ENCODE measurements at regions not wholly inside any gene's neighbourhood (a gene's known extent, or its start where the extent isn't known, plus 50 kb on each side); places are given as distances from the start of the nearest gene placed in this dataset.
"Not testable (repeated sequence)": the region's sequence is repeated elsewhere in the genome, so short reads cannot be mapped to it uniquely, and the experiment has no call there.

DNA sequence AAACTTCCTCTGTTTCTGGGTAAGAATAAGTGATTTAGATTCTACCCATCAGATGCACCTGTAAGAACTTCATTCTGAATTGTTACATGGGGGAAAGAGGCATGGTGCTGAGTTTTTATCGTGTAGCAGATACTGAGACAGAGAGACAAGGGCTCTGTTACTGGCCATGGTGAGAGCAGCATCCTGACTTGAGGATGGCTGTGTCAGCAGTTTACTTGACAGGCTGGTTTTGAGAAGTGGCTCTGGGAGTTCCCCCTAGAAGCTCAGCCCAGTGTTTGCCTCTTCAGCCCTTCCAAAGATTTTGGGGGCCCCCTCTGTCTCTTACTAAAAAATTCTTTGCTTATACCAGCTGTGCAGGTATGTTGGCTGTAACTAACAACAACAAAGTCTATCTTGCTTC lies 510.5 kb downstream of the LRRC70 start:
- DNase-seq, result no peak

DNA sequence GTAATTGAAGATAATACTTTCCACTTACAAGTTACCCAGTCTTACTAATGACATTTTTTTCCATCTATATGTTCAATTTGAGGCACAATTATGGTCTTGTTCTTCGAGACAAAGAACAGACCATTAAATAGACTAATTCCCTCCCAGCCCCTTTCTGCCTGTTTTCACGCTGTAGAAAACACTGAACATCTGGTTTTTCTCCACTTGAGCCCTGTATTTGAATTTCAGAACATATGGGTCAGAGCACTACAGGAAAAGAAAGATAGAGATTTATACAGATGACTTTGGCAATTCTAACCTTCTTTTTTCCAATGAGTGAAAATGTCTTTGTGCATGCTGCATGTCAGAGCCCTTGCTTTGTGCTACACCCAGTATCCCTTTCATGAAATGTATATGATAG lies 506.9 kb downstream of the LRRC70 start:
- no peak for DNase-seq

DNA sequence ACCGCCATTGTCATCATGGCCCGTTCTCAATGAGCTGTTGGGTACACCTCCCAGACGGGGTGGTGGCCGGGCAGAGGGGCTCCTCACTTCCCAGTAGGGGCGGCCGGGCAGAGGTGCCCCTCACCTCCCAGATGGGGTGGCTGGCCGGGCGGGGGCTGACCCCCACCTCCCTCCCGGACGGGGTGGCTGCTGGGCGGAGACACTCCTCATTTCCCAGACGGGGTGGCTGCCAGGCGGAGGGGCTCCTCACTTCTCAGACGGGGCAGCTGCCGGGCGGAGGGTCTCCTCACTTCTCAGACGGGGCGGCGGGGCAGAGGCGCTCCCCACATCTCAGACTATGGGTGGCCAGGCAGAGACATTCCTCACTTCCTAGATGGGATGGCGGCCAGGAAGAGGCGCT lies 505.1 kb downstream of the LRRC70 start:
- not testable (repeated sequence) for DNase-seq

DNA sequence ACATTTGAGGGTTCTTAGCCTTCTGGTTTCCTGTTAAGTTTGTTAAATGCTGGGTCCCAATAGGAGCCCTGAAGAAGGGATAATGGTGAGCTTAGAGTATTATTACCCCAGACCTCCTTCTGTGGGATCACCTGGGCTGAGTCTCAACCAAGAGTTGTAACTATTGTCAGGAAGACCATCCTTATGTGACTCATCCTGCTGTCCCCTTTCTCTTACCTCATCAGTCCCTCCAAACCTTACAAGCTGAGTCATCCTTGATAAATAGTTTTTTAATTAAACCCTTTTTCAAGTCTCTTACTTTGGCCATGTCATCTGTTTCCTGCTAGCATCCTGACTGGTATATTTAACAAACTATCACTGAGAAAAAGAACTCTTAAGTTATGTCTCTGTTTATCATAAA lies 502.8 kb downstream of the LRRC70 start:
- DNase-seq, result no peak

DNA sequence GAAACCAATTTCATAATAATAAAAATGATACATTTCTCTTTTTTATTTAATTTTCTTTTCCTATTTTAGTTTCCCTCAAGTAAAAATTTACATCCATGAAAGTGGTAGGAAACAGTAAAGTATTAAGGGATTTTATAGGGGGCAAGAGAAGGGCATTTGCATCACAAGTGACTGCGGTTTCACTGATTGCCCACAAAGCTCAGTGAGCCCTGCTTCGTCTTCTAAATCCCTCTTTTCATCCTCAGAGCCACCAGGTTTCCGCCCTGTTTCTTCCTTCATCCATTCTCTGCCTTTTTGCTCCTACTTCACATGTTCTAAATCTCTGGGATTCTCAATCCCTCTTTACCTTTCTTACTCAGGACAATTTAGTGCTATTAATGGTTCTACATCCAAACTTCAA lies 491.4 kb downstream of the LRRC70 start:
- DNase-seq, result no peak

DNA sequence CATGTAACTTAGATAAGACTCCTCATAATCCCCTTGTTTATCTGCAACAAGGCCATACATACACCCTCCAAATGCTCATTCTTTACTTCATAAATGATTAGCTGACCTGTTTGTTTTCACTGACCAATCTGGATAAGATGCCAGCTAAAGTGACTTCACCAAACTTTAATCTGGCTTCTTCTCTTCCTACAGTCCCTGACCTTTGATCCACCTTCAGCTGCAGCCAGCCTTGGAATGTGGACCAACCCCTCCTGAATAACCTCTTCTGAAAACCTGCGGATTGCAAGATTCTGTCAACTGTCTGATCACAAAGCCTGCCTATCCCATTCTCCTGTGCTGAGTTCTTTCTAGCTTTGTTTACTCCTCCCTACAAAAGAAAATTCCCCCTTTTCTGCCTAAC lies 476.8 kb downstream of the LRRC70 start:
- DNase-seq, result no peak

DNA sequence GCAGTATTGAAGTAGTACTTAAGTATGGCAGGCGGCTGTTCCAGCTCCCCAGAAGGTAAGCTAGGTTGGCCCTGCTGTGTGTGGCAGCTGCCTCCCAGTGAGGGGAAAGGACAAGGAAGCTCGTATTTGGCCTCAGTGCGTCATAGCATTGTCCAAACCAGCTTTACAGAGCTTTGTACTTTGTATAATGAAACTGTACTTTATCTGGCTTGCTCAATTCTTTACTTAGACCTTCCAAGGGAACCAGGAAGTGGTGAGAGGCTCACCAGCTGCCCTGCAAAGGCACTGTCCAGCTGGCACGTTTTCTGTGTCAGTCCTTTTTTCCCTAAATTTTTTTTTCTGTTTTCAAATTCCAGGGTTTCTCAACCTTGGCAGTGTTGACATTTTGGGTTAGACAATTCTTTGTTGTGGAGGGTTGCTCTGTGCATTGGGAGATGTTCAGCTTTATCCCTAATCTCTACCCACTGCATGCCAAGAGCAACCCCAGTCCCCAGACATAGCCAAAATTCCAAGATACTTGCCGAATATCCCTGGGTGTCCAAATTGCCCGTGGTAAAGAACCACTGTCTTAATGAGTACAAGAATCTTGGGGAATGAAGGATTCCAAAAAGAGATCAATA lies 474.5 kb downstream of the LRRC70 start:
- no peak for DNase-seq

DNA sequence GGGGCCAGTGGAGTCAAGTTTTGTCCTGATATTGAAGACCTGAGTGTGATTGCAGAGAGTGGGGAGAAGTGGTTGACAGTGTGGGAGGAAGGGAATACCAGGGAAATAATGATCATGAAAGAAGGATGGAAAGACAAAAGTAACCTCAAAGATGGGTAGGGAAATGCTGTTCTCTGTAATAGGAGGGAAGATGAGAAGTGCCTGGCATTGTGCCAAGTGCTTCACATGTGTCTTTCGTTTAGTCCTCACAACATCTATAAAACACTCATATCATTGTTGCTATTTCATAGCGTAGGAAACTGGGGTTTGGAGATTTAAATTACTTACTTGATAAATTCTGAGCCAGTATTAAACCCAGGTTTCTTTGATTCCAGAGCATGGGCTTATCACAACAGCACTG lies 472.3 kb downstream of the LRRC70 start:
- DNase-seq, result no peak

DNA sequence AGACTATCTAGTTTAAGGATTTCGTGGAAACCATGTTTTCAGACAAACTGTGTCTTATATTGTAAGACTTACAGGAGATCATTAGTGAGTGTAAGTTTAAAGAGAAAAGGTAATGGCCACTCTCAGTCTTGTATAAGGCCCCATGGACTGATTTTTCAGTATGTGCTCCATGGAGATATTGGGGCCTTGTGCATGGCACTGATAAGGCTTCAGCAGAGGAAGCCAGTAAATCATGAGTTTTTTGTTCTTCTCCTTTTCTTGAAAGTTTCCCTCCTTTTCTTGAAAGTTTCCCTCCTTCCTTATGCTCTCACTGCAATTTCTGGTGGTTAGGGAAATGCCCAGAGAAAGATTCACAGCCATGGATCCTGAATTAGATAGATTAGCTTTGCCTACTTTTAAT lies 471.3 kb downstream of the LRRC70 start:
- no peak for DNase-seq

DNA sequence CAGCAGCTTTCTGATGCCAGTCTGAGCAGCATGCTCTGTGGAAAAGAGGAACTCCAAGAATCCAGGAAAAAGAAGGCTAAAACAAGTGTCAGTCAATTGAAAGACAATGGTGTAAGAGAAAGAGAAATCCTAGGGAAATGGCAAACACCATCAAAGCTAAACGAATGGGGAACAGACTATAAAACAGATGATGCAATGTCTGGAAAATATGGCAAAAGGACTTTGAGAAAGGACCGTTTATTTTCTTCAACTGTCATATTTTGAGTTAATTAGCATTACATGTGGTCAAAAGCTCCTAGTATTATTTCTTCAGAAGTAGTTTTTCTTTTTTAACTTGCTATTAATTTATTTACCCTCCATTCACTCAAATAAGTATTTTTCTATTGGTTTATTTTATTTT lies 465.2 kb downstream of the LRRC70 start:
- no peak for DNase-seq

DNA sequence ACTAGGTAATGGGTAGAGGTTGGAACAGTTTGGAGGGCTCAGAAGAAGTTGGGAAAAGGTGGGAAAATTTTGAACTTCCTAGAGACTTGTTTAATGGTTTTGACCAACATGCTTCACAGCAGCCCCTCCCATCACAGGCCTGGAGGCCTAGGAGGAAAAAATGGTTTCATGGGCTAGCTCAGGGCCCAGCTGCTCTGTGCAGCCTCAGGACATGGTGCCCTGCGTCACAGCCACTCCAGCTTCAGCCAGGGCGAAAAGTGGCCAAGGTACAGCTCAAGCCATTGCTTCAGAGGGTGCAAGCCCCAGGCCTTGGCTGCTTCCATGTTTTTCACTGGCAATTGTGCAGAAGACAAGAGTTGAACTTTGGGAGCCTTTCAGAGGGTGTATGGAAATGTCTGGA lies 453.7 kb downstream of the LRRC70 start:
- no peak for DNase-seq

DNA sequence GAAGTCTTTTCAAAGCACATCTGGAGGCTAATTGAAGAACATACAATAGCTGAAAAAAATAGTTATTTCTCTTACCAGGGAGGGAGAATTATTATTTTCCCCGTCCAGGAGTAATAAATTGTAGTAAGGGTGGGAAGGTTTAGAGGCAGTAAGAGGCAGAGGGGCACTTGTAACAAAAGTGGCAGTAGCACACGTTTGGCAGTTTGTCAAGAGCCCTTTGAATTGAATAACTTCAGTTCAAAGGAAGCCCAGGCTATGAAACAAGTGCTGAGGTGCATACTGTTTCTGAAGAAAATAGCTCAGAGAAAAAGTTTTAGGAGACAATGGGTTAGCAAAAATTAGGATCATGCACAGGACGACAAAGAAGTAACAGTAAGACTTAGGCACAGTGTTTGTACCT lies 451.3 kb downstream of the LRRC70 start:
- no peak for DNase-seq

DNA sequence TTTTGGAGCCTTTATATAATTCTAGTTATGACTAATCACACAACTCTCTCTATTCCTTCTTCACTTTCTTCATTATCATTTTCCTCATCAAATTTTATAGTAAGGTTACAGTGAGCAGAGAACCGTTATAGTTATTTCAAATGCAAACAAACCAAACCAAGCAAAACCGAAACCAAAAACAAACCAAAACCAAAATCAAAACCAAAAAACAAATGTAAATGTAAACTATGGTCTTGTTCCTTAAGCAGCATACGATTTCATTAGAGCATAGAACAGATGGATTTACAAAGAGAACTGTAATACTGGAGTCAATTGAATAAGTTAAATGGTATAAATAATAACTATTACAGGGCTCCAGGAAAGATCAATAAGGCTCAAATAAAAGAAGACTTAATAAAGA lies 447.1 kb downstream of the LRRC70 start:
- no peak for DNase-seq

DNA sequence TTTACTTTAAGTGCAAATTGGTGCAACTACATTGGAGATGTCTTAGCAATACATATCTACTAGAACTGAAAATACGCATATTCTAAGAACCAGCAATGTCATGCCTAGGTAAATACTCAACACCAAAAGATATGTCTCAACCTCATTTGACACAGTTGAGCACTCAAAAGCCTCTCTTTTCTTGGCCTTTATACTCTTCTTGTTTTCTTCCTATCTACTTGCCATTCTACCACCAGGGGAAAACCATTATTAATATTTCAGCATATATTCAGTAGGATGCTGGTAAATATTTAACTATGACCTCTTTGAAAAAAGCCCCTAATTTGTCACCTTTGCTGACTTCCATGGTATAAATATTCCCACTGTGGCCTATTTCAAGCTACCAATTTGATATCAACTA lies 443.8 kb downstream of the LRRC70 start:
- DNase-seq, result no peak

DNA sequence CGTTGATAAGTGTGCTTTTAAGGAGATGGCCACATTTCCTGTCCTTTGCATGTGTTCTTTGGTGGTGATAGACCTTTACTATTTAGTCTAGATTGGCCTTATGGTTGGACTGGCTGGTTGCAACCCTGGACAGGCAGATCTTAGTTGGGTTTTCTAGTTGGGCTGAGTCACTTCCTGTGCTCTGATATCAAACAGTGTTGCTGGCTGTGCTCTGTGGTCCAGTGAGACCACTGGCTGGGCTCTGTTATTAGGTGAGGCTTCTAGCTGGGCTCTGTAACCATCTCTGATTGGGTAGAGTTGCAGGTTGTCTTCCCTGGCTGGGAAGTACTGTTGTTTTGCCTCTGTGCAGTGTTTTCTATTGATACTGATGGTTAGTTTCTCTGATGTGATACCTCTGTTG lies 432.5 kb downstream of the LRRC70 start:
- no peak for DNase-seq

DNA sequence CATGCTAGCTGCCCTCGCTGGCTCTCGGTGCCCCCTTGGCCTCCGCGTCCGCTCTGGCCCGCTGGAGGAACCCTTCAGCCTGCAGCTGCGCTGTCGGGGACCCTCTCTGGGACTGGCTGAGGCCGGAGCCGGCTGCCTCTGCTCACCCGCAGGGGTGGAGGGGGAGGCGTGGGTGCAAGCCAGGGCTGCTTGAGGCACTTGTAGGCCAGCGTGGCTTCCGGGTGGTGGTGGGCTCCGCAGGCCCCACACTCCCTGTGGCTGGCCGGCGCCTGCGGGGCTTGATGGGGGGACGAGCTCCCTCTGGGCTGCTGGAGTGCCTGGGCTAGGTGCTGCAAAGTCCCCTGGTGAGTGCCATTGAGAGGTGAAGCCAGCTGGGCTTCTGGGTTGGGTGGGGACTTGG lies 429.6 kb downstream of the LRRC70 start:
- no peak for DNase-seq

DNA sequence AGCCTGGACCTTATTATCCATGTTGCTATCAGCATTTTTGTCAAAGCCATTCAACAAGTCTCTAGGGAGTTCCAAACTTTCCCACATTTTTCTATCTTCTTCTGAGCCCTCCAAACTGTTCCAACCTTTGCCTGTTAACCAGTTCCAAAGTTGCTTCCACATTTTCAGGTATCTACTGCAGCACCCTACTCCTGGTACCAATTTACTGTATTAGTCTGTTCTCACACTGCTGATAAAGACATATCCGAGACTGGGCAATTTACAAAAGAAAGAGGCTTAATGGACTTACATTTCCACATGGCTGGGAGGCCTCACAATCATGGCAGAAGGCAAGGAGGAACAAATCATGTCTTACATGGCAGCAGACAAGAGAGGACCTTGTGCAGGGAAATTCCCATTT lies 416.2 kb downstream of the LRRC70 start:
- DNase-seq, result not testable (repeated sequence)

DNA sequence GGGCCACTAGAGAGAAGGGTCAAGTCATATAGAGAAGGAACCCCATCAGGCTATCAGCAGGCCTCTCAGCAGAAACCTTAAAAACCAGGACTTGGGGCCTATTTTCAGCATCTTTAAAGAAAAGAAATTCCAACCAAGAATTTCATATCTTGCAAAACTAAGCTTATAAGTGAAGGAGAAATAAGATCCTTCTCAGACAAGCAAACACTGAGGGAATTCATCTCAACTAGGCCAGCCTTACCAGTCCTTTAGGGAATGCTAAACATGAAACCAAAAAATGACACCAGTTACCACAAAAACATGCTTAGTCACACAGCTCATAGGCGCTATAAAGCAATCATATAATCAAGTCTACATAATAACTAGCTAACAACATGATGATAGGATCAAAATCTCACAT lies 407.1 kb downstream of the LRRC70 start:
- no peak for DNase-seq

DNA sequence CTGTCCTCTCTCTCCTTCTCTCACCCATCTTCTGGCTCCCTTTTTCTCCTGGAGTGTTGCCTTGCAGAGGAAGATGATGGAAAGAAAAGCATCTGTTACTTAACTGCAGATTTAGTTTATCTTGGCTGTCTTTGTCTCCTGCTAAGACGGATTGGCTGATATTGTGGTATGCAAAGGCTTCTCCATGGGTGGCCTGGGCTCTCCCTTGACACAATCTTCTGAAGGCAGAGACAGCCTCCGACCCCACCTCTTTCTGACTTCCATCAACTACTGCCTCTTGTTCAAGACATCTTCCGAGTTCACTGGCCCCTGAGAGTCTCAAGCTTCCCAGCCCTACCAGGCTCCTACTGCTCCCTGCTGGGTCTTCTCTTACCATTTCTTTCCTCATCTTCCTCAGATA lies 403.7 kb downstream of the LRRC70 start:
- DNase-seq, result no peak

DNA sequence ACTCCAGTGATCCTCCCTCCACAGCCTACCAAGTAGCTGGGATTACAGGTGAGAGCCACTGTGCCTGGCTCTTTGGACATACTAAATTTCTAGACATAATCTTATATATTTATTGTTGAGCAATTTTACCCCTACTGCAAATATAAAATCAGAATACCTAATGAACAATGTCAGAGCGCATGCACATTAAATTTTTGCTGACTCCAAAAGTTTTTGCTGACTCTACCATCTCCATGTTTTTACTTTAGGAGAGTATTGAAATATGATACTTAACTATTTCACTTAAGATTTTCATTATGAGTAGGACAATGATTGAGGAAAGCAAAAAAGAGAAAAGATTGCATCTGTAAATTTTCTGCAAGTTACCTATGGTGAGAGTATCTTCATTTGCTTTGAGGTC lies 402.3 kb downstream of the LRRC70 start:
- no peak for DNase-seq

DNA sequence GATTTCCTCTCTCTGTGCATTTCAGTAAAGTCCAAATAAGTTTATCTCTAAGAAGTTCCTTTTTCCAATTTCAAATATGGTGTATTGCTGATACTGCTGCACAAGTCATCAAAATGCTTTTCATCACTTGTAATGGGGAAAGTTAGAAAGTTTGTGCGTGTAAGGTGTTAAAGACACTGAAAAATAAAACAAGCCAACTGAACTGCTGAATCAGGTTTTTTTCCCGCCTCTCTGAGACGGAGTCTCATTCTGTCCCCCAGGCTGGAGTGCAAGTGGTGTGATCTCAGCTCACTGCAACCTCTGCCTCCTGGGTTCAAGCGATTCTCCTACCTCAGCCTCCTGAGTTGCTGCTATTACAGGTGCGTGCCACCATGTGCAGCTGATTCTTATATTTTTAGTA lies 400.9 kb downstream of the LRRC70 start:
- DNase-seq, result no peak

DNA sequence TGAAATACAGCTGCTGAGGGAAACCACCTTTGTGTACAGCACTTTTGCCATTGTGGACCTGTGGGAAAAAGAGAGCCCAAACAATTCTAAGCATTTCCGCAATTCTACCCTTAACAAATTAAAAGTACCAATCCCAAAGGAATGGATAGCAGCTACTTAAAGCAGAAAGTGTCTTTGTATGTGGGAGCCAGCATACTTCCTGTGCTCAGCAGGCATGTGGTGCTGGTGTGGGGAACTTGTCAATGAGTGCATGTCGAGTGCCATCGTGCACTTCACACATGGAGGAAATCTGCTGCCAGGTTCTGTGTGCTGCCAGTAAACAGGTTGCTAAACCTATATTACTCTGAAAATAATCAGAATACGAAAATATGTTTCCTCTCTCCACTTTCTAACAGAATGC lies 399.0 kb downstream of the LRRC70 start:
- no peak for DNase-seq

DNA sequence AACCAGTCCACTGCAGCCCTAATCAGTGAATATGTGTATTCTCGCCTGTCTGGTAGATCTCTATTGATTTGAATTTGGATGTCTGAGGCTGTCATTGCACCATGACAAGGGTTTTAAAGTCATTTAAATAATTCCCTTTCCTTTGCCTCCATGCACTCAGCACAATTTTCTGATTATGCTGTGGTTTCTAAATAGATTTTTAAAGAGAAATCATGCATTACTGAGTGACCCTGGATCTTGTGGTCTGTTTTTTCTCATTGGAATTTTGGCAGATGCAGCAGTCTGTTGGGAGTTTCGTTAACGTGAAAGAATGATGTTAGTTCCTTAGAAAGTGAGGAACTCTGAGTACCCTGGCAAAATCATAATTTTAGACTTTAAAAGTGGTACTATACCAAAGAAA lies 396.0 kb downstream of the LRRC70 start:
- no peak for DNase-seq

DNA sequence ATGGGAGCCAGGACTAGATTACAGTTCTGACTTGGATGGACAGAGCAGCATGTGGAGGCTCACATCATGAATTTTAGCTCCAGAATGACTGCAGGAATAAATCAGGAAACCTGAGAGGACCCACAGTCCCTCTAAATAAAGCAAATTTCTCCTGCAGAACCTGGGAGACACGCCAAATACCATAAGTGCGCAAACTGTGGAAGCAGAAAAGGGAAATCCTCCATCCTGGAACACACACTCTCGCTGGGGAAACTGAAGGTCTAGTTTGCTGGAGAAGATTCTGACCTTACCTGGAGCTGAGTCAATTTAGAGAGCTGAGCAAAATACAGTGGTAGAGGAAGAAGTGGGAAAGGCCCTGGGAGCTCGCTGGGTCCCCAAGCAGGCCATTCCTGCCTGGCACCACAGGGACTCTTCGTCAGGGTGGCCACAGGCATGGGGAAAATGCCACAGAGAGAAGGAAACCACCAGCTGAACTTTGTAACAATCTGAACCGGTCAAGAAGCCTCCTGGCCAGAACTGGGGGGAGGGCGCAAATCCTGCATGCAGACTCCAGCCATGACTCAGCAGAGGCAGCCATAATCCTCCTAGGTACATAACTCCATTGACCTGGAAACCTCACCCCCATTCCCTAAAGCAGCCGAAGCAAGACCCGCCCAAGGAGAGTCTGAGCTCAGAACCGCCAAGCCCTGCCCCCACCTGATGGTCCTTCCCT lies 390.9 kb downstream of the LRRC70 start:
- no peak for DNase-seq

DNA sequence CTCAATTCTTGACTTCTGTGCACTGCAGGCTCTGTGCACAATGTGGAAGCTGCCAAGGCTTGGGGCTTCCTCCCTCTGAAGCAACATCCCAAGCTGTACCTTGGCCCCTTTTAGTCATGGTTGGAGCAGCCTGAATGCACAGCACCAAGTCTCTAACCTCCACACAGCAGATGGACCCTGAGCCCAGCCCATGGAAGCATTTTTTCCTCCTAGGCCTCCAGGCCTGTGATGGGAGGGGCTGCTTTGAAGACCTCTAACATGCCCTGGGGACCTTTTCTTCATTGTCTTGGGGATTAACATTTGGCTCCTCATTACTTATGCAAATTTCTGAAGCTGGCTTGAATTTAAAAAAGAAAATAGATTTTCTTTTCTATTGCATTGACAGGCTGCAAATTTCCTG lies 385.8 kb downstream of the LRRC70 start:
- no peak for DNase-seq

Data from stimulated activated CD4-positive, alpha-beta T cell treated with anti-CD3 and anti-CD28 coated beads, Interleukin-4, amount 100 ng/mL, for 1 hour (primary cell).